ENCODE measurements at regions not wholly inside any gene's neighbourhood (a gene's known extent, or its start where the extent isn't known, plus 50 kb on each side); places are given as distances from the start of the nearest gene placed in this dataset.

- Histone ChIP-seq H3K27ac (no peak overlapping the region), H3K9me3 (ENCODE audit: severe bottlenecking) (no peaks in the 10 kb centered on the region), H3K36me3 (no peaks in the 10 kb centered on the region), H3K27me3 (ENCODE audit: insufficient read depth, low read depth, severe bottlenecking) (peaks cover 65% of the 10 kb centered on the region), H3K4me3 (ENCODE audit: low read depth, low read length) (no peak overlapping the region)
- DNase-seq = no peak
- TF ChIP-seq CTCF (IDR thresholded peaks at IDR 0.05; ENCODE audit: low read depth, low read length) = no peak
Observed at GRCh38 chr20:61191096-61191495, 61.0 kb upstream of the CDH4 start.

GRCh38 chr20:61192337-61192950 is 59.6 kb upstream of the CDH4 start:
- Histone ChIP-seq H3K27me3 (ENCODE audit: insufficient read depth, low read depth, severe bottlenecking) (peaks cover 66% of the 10 kb centered on the region), H3K27ac (no peak overlapping the region), H3K36me3 (no peaks in the 10 kb centered on the region), H3K4me3 (ENCODE audit: low read depth, low read length) (no peak overlapping the region), H3K9me3 (ENCODE audit: severe bottlenecking) (no peaks in the 10 kb centered on the region)
- no peak for DNase-seq
- TF ChIP-seq CTCF (IDR thresholded peaks at IDR 0.05; ENCODE audit: low read depth, low read length) = no peak

GRCh38 chr20:61193164-61193563 is 58.9 kb upstream of the CDH4 start:
- TF ChIP-seq CTCF (IDR thresholded peaks at IDR 0.05; ENCODE audit: low read depth, low read length) = no peak
- H3K36me3 ChIP-seq = no peaks in the 10 kb centered on the region
- no peaks in the 10 kb centered on the region for H3K9me3 ChIP-seq (ENCODE audit: severe bottlenecking)
- peaks cover 65% of the 10 kb centered on the region for H3K27me3 ChIP-seq (ENCODE audit: insufficient read depth, low read depth, severe bottlenecking)
- no peak overlapping the region for H3K27ac ChIP-seq
- no peak for DNase-seq
- no peak overlapping the region for H3K4me3 ChIP-seq (ENCODE audit: low read depth, low read length)

All from WERI-Rb-1 (cell line).